GM12878 (cell line): ENCODE measurements at regions not wholly inside any gene's neighbourhood (a gene's known extent, or its start where the extent isn't known, plus 50 kb on each side); places are given as distances from the start of the nearest gene placed in this dataset.

Experiments
- ATF2 ChIP-seq: IDR thresholded peaks from 2 replicates; pipeline ENCODE4 v1.6.1; 2012; ENCODE audit warnings: low read length, inconsistent platforms
- BACH1 ChIP-seq: fragments of 450-650 bp; IDR thresholded peaks from 2 replicates; pipeline ENCODE4 v1.6.1; 2017; ENCODE audit warnings: mild to moderate bottlenecking, borderline replicate concordance
- CREM ChIP-seq: IDR thresholded peaks from 2 replicates; pipeline ENCODE4 v1.6.1; 2014; ENCODE audit warnings: antibody characterized with exemption, low read depth
- HSF1 ChIP-seq: fragments of 150-350 bp; IDR thresholded peaks from 2 replicates; pipeline ENCODE4 v1.6.1; 2014; ENCODE audit warnings: mild to moderate bottlenecking, low read depth, low read length
- TF ChIP-seq, protein P1 (sequence below): fragments of 450-650 bp; formaldehyde crosslinking; IDR thresholded peaks from 2 replicates; pipeline ENCODE4 v1.4.0; 2020; ENCODE audit warnings: mild to moderate bottlenecking, moderate library complexity
- TF ChIP-seq, protein P2 (sequence below): IDR thresholded peaks from 2 replicates; pipeline ENCODE4 v1.6.1; 2011; ENCODE audit warnings: mild to moderate bottlenecking, low read depth, low read length, moderate library complexity; ENCODE audit not compliant: insufficient replicate concordance

DNA sequence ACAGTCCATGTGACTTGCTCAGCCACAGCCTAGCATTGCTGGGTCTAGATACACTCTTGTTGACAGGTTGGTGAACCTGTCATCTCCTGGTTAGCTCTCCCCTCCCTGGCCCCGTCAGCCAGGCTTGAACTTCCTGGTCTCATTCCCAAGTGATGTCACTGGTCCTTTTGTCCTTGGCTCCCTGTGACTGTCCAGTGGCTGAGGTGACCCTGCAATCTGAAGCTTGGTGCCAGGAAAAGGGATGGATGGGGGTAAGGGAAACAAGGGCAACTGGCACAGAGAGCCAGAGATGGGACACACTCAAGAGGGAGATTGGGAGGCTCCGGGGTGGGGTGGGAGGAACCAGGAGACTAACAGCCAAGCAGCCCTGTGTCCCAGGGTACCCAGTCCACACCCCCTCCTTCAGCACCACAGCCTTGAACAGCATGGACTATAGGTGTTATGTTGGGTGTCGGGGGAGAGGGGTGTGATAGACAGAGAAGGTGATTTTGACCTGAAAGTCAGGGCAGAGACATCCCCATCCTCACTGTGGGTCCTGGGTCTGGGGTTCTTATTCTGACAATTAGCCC lies 63.8 kb upstream of the THY1 start (continued):
- TF ChIP-seq, protein P1, sequence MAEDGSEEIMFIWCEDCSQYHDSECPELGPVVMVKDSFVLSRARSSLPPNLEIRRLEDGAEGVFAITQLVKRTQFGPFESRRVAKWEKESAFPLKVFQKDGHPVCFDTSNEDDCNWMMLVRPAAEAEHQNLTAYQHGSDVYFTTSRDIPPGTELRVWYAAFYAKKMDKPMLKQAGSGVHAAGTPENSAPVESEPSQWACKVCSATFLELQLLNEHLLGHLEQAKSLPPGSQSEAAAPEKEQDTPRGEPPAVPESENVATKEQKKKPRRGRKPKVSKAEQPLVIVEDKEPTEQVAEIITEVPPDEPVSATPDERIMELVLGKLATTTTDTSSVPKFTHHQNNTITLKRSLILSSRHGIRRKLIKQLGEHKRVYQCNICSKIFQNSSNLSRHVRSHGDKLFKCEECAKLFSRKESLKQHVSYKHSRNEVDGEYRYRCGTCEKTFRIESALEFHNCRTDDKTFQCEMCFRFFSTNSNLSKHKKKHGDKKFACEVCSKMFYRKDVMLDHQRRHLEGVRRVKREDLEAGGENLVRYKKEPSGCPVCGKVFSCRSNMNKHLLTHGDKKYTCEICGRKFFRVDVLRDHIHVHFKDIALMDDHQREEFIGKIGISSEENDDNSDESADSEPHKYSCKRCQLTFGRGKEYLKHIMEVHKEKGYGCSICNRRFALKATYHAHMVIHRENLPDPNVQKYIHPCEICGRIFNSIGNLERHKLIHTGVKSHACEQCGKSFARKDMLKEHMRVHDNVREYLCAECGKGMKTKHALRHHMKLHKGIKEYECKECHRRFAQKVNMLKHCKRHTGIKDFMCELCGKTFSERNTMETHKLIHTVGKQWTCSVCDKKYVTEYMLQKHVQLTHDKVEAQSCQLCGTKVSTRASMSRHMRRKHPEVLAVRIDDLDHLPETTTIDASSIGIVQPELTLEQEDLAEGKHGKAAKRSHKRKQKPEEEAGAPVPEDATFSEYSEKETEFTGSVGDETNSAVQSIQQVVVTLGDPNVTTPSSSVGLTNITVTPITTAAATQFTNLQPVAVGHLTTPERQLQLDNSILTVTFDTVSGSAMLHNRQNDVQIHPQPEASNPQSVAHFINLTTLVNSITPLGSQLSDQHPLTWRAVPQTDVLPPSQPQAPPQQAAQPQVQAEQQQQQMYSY (CRISPR knock-in tag): no peak
- TF ChIP-seq, protein P2, sequence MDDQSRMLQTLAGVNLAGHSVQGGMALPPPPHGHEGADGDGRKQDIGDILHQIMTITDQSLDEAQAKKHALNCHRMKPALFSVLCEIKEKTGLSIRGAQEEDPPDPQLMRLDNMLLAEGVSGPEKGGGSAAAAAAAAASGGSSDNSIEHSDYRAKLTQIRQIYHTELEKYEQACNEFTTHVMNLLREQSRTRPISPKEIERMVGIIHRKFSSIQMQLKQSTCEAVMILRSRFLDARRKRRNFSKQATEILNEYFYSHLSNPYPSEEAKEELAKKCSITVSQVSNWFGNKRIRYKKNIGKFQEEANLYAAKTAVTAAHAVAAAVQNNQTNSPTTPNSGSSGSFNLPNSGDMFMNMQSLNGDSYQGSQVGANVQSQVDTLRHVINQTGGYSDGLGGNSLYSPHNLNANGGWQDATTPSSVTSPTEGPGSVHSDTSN: no peak
- TF ChIP-seq CREM: no peak
- no peak for TF ChIP-seq BACH1
- no peak for TF ChIP-seq ATF2
- no peak for TF ChIP-seq HSF1
